Iris pigment epithelial cell (primary cell): ENCODE measurements at regions not wholly inside any gene's neighbourhood (a gene's known extent, or its start where the extent isn't known, plus 50 kb on each side); places are given as distances from the start of the nearest gene placed in this dataset.
"Not testable (repeated sequence)": the region's sequence is repeated elsewhere in the genome, so short reads cannot be mapped to it uniquely, and the experiment has no call there.

Source experiments
- DNase-seq: peaks from one replicate; pipeline ENCODE4 v3.0.0-alpha.2; 2011; ENCODE audit warnings: low read depth

DNA sequence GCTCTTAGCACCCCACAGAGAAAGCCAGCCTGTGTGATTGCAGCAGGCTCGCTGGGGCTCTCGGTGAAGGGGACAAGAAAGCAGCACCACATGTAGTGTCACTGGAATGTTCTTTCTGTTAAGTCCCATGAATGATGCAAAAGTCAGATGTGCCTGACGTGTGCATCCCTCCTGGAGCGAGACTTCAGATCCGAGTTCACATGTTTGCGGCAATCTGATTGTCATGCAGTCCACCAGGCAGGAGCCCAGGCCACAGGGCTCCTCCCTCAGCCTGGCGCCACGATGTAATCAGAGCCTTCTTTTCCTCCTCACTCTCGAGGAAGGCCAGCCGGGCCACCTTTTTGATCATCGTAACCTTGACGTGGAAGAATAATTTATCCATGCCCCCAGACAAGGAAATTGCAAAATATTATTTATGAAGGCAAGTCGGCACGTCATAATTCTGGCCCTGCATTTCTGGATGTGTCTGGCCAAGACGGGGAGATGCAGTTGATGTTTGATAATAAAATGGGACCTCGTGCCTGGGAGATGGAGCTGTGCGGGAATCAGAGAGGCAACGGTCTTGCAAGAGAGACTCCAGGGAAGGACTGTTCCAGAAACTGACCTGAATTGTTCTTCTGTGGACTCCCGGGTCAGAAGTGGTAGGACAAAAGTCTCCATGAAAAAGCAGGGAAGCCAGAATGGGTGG is 214.6 kb downstream of the PHETA1 start:
- no peak for DNase-seq

DNA sequence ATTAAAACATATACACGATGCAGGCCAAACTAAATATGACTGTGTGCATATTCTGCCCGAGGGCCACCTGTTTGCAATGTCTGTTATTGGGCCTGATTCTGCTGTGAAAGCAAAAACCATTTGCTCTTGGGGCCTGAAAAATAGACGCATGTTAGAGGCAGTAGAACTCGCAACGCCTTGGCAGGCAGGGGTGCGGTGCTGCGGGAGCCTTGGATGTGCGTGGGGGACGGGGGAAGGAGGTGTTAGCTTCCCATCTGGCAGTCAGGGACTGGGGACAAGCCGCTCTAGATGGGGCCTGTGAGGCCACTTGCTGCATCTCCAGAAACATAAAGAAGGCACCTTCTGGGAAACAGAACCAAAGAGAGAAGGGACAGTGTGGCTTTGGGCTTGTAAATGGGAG is 216.3 kb downstream of the PHETA1 start:
- no peak for DNase-seq

DNA sequence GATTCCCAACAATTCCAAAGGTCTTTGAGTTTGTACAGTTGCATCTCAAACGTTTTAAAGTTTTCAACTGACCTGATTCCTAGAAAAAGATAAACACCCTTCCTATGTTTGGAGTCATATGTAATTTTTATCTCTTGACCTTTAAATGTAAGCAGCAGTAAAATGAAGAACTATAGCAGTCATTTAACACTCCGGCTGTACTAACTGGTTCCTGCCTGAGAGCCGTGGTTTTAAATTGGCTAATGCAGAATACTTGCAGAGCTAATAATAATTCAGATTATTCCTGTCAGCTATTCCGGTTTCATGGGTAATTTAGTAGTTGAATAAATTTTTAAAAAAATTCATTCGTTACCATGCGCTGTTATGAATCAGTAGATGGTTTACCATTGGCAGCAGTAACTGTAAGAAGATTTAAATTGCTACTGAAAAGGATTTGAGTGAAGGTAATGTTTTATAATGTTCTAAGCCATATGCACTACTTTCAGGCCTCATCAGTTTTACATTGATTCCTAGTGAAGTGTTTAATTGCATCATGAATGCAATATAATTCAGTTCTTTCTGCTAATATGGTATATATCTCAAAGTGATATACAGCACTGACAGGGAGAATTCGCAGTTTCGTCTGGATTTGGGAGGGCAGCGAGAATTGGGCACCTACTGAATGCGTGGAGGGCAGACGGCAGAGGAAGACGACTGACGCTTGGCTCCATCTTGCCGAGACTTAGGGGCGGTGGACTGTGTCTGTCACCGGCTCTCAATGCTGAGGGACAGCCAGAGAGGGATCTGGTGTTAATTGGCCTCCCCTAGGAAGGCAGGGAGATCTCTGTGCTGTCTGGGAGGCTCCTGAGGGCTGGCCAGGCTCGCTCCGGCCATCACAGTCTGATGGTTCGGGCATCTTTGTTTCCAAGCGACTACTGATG is 217.7 kb downstream of the PHETA1 start:
- DNase-seq, result no peak

DNA sequence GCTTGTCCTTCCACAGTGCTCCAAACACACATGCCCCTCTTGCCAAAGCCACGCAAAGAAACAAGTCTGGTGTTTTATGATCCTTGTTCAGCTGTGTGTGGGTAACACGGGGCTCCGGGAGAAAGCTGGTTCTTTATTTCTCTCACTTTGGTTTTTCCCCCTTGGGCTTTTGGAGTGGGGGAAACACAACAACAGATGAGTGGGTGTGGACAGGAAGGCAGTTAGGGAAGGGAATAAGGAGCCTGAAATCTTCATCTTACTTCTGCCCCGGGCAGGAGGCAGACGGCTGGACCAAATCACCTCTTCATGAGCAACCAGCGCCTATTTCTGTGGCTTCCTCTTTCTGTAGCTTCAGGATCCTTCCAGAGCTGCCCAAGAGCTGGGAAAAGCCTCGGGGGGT is 218.5 kb downstream of the PHETA1 start:
- no peak for DNase-seq

DNA sequence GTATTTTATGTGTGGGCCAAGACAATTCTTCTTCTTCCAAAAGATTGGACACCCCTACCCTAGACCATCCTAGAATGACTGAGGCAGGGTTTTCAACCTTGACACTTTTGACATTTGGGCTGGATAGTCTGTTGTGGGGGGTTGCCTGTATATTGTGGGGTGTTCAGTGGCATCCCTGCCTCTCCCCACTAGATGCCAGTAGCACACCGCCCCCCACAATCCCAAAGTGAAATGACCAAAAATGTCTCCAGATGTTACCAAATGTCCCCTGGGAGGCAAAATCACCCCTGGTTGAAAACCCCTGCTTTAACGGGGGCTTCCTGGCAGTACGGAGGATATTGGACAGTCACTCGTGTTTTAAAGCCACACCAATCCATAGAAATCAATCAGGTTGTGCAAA is 219.6 kb downstream of the PHETA1 start:
- no peak for DNase-seq

DNA sequence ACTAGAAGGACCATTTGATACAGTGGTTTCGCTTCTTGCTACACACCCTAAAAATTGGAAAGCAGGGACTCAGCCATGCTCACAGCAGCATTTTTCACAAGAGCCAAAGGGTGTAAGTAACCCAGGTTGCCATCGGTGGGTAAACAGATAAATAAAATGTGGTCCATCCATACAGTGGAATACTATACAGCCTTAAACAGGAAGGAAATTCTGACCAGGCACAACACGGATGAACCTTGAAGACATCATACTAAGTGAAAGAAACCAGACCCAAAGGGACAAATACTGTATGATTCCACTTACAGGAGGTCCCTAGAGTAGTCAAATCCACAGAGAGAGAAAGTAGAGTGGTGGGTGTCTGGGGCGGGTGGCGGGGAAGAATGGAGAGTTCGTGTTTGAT is 220.9 kb downstream of the PHETA1 start:
- DNase-seq, result no peak

DNA sequence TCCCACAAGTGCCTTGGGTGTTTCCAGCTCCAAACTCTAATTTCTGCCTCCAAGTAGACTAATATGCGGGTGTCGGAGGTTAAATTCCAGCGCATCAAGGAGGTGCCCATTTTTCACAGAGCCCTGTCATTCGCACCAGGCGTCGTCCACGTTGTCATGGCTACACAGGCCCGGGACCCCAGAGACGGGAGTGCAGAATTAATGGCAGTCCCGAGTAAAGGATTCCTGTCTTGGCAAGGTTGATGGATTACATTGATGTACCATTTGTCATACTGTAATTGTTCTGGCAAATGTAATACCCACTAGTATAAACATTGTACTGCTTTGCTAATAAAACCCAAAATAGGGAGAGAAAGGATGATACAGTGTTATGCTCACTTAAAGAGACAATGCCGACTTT is 222.9 kb upstream of the MYL2 start:
- no peak for DNase-seq

DNA sequence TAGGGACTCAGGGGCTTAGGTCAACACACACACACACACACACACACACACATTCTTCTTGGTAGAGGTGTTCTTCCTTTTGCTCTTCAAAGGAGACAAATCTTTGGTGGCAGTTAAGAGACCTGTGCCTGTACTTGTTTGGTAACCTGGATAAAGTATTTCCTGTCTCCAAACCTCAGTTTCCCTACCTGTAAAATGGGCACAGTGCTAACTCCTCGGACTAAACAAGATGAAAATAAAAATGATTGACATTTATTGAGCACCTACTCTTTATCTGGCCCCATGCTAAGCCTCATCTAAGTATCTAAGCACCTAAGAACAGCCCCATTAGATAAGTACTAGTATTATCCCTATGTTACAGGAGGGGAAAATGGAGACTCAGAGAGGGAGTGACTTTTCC is 220.8 kb upstream of the MYL2 start:
- no peak for DNase-seq

DNA sequence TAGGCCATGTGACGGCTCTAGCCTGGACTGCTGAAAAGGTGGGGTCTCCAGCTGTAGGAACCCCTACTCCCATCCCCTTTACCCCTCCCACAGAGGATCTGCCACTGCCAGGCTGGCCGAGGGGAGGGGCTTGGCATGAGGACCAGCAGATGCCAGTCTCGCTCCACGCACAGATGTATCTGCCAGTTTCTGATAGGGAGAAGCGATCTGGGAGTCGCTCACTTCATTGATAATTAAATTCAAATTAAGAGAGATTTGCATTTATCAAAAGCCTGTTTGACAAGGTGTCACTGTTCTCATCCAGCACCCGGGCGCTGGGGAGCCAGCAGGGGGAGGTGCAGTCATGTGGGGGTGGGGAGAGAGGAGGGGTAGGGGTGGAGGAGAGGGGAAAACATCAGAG is 217.6 kb upstream of the MYL2 start:
- no peak for DNase-seq

DNA sequence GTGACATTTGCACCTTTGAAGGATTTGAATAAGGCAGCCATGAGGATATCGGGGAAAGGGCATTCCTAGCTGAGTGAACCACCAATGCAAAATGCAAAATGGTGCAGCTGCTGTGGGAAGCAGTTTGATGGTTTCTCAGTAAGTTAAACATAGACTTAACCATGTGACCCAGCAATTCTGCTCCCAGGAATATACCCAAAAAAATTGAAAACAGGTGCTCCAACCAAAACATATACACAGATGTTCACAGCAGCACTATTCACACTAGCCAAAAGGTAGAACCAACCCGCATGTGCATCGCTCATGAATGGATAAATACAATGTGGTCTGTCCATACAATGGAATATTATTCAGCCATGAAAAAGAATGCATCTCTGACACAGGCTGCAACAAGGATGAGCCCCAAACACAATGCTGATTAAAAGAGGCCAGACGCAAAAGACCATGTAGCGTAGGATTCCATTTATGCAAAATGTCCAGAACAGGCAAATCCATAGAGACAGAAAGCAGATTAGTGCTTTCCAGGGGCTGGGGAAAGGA is 215.0 kb upstream of the MYL2 start:
- DNase-seq, result no peak

DNA sequence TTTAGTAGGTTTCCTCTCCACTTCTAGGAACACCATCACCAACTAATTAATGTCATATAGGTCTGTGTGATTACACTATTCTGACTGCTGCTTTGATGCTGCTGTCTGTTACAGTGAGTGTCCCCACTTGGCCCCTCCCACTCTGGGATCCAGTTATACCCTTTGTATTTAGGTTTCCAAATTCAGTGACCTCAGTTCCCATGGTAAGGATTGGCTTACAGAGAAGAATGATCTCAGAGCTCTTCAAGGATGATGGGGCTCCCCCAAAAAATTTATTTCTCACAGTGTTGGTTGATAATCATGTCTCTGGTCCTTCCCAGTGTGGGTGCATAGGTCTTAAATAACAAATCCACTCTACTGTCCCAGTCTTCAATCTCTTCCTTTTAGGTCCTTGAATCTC is 210.0 kb upstream of the MYL2 start:
- no peak for DNase-seq

DNA sequence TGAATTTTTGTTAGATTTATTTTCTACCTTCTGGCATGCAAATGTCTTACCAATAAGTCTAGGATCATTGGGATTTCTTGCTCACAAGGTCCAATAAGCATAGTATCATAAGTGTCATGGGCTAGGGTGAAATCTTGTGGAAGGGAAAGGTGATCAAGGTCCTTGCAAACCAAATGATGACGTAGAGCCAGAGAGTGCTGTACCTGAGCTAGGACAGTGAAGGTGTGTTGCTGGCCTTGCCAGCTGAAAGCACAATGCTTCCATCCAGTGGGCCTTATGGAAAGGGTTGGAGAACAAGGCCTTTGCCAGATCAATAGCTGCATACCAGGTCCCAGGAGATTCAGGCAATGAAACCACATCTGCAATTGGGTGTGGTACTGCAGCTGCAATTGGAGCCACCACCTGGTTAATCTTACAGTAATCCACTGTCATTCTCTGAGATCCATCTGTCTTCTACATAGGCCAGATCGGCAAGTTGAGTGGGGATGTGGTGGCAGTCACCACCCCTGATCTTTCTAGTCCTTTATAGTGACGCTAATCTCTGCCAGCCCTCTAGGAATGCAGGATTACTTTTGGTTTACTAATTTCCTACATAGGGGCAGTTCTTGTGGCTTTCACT is 208.9 kb upstream of the MYL2 start:
- DNase-seq, result no peak

DNA sequence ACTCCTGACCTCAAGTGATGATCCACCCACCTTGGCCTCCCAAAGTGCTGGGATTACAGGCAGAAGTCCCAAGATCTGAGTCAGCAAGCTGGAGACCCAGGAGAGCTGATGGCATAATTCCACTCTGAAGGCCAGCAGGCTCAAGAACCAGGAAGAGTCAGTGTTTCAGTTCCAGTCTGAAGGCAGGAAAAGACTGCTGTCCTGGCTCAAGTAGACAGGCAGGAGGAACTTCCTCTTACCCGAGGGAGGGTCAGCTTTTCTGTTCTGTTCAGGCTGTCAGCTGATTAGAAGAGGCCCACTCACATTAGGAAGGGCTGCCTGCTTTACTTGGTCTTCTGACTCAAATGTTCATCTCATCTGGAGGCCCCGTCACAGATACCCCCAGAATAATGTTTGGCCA is 206.0 kb upstream of the MYL2 start:
- DNase-seq, result peak; percentile 8

DNA sequence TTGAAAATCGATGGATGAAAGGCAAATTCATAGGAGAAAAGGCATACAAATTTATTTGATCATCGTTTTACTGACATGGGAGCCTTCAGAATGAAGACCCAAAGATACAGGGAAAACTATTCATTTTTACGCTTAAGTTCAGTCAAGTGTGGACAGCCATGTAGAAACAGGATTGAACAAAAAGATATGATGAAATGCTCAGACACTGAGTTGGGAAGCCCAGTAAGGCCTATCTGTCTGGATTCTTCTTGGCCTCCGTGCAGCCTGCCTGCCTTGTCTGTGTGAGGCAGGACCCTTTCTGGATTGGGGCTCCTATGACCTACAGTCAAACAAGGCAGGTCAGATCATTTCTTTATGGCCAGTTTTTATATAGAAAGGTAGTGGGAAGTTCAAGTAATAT is 203.8 kb upstream of the MYL2 start:
- DNase-seq, result no peak

DNA sequence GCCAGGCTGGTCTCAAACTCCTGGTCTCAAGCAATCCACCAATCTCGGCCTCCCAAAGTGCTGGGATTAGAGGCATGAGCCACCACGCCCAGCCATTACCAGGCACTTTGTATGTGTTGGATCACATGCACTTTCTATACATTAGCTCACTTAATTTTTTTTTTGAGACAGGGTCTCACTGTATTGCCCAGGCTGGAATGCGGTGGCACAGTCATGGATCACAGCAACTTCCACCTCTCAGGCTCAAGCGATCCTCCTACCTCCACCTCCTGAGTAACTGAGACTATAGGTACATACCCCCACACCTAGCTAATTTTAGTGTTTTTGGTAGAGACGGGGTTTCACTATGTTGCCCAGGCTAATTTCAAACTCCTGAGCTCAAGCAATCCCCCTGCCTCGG is 203.0 kb upstream of the MYL2 start:
- DNase-seq, result no peak

DNA sequence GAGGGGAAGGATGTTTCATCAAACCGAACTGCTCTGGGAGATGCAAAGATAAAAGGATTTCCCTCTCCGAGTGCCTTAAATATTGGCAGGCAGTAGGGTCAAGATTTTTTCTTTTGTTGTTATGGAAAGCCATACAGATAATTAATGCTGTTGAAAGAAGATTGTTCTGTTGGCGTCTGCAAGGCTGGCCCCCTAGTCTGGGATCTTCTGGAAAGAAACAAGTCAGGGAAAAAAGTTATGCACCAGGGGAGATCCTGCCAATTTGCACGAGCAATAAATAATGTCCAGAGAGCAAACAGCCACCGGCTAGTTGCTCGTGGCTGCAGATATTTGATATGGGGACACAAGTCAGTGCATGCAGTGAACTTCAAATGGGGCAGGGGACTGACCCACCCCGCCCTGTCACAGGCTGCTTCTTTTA is 202.1 kb upstream of the MYL2 start:
- DNase-seq, result no peak

DNA sequence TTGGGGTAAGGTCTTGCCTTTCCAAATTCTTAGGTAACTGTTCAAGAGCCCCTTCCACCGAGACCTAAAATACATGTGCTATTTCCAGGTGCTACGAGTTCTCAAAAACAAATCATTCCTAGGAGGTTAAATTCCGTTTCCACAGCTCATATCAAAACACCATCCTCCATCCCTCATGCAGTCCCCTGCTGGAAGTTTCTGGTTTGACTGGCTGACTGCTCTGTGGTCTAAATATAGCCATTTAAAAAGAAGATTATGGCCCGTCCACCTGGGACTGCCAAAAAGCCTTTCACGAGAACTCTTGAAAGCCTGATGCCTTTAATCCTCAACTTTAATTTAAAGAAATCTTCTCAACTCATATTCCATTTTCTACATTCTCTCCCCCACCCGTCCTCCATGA is 201.5 kb upstream of the MYL2 start:
- no peak for DNase-seq

DNA sequence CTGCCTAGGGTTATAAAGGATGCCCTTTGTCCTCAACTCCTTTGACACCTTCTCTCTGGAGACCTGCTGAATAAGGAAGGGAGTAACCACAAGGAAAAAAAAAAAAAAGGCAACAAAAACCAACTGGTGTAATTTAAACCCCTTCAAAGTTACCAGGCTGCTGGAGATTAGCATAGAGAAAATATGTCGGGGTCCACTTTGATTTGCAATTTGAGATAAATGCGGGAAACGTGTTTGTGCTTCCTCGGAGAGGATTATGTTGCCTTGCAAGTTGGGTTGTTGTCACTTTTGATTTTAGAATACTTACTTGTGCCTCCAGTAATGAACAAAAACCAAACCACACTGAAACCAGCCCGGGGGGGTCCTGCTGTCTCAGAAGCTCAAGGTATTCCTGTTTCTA is 200.2 kb upstream of the MYL2 start:
- no peak for DNase-seq

DNA sequence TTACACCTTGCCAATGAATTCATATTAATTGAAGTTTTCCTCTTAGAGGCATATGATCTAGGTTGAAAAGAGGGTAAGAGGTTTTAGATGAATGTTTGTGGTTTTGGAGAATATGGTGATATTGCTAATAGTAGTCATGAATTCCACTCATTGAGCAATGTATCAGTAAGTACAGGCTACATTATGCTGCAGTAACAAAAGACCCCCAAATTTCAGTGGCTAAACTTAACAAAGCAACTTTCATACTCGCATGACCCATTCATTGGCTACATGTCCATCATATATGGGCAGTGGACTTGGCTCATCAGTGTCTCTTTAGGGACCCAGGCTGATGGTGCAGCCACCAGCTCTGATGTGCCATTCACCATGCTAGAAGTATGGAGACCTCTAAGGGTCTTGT is 196.6 kb upstream of the MYL2 start:
- no peak for DNase-seq

DNA sequence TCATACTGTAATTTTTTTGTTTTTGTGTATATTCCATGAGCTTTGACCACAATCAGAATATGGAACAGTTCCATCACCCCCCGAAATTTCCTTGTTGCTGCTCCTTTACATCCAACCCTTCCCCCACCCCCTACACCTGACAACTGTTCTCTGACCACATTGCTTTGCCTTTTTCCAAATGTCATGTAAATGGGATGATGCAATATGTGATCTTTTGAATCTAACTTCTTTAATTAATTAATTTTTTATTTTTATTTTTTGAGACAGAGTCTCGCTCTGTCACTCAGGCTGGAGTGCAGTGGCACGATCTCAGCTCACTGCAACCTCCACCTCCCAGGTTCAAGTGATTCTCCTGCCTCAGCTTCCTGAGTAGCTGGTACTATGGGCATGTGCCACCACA is 192.9 kb upstream of the MYL2 start:
- not testable (repeated sequence) for DNase-seq

DNA sequence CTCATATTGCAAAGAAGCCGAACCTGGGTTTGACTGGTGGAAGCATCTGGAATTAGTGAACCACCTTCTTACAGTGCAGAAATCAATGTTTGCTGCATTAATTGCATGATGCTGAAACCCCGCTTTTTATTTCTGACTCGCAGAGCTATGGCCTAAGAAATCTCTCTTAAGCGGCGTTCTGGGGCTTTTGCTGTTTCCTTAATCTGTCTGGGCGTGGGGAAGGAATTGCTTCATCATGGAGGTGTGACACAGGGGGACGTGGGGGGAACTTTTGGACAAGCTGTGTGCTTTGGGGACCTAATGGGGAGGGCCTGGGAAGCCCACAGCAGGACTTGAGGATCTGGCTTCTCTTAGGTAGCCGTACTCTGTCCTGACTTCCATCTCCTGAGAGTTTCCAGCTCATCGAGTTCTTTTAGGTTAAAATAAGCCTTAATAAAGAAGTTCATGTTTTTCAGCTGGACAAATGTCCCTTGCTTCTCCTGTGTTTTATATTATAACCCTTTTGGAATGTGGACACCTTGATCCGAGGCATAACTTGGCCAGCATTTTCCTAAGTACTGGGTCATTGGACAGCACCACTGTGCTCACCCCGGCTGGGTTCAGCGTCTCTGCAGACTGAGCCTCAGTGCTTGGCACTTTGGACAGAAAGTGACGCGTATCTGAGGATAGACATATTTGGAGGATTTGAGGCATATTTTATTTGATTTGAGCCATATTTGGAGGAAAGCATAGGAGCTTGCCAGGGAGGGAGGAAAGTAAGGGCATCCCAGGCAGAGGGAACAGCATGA is 192.1 kb upstream of the MYL2 start:
- DNase-seq, result no peak

DNA sequence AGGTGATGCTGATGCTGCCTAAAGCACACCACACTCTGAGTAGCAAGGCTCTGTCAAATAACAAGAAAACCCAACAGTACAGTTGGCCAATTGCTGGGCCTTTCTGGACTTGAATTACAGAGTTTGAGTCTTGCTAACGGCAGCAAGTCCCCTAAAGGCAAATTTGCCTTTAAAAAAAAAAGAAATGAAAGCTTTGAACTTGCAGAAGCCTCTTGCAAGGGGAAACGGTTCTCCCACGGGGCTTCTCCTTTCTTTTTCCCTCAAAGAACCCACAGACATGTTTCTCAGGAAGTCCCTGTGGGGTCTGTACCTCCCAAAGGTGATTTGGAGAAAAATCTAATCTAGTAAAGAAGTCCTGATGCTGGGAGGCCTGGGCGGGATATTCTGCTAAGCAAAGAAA is 191.3 kb upstream of the MYL2 start:
- no peak for DNase-seq
